BLaER1 (cell line): ENCODE measurements at regions not wholly inside any gene's neighbourhood (a gene's known extent, or its start where the extent isn't known, plus 50 kb on each side); places are given as distances from the start of the nearest gene placed in this dataset.

ENCODE experiments used
- H3K27ac ChIP-seq: shearing (Covaris generic); formaldehyde crosslinking; 2 replicates; pipeline ENCODE4 v1.8.1; 2022
- H3K27me3 ChIP-seq: shearing (Covaris generic); formaldehyde crosslinking; 2 replicates; pipeline ENCODE4 v1.8.1; 2022
- H3K36me3 ChIP-seq: shearing (Covaris generic); formaldehyde crosslinking; 2 replicates; pipeline ENCODE4 v1.8.1; 2022
- H3K4me1 ChIP-seq: shearing (Covaris generic); formaldehyde crosslinking; 2 replicates; pipeline ENCODE4 v1.8.1; 2022
- H3K4me2 ChIP-seq: shearing (Covaris generic); formaldehyde crosslinking; 2 replicates; pipeline ENCODE4 v1.8.1; 2022
- H3K4me3 ChIP-seq: shearing (Covaris generic); formaldehyde crosslinking; 2 replicates; pipeline ENCODE4 v1.8.1; 2022
- H3K9ac ChIP-seq: shearing (Covaris generic); formaldehyde crosslinking; 2 replicates; pipeline ENCODE4 v1.8.1; 2022
- H3K9me3 ChIP-seq: shearing (Covaris generic); formaldehyde crosslinking; 2 replicates; pipeline ENCODE4 v1.8.1; 2022
- H4K20me1 ChIP-seq: shearing (Covaris generic); formaldehyde crosslinking; 2 replicates; pipeline ENCODE4 v1.8.1; 2022
- Cebpa-rat ChIP-seq: shearing (Covaris generic); IDR thresholded peaks from 2 replicates; pipeline ENCODE4 v1.8.1; 2022

DNA sequence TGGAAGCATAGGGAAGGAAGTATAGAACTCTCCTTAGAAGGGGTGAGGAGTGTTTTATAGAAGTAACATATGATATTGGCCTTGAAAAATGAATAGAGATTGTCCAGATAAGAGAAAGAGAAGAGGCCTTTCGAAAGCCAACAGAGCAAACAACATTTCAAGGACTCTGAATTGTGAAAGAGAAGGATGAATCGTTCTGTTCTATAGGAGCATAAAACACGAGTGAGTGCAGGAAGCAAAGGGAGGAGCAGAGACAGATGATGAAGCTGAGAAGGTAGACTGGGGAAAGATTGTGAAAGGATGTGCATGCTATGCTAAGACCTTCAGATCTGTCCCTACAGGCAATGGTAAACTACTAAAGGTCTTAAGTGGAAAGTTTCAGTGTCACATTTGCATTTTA is 271.0 kb downstream of the TMEM161B start:
- TF ChIP-seq Cebpa-rat = no peak
- Histone ChIP-seq H3K27ac (no peak overlapping the region), H3K9ac (no peak overlapping the region), H3K4me1 (no peaks in the 10 kb centered on the region), H3K27me3 (no peaks in the 10 kb centered on the region), H3K36me3 (no peaks in the 10 kb centered on the region), H3K9me3 (no peaks in the 10 kb centered on the region), H4K20me1 (no peaks in the 10 kb centered on the region), H3K4me2 (no peak overlapping the region), H3K4me3 (no peak overlapping the region)

DNA sequence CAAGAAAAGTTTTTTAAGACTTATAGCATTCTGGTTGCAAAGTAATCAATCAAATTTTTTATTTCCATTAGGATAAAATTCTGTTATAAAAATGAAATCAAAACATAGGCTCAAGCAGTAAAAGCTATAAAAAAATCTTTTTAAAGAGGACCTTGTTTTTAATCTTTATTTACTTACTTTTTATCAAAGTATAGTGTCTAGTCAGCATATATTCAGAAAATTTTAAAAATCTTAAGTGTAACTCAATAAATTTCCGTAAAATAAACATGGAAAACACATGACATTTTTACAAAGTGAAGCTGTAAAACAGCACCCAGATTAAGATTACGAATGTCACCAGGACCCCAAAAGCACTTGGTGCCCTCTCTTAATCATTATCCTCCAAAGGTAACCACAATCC is 302.4 kb downstream of the TMEM161B start:
- H3K27ac ChIP-seq = no peak overlapping the region
- H4K20me1 ChIP-seq = no peaks in the 10 kb centered on the region
- no peak overlapping the region for H3K4me3 ChIP-seq
- H3K4me2 ChIP-seq = no peak overlapping the region
- no peak for TF ChIP-seq Cebpa-rat
- no peaks in the 10 kb centered on the region for H3K4me1 ChIP-seq
- H3K9ac ChIP-seq = no peak overlapping the region
- H3K9me3 ChIP-seq = no peaks in the 10 kb centered on the region
- H3K27me3 ChIP-seq = no peaks in the 10 kb centered on the region
- H3K36me3 ChIP-seq = no peaks in the 10 kb centered on the region

DNA sequence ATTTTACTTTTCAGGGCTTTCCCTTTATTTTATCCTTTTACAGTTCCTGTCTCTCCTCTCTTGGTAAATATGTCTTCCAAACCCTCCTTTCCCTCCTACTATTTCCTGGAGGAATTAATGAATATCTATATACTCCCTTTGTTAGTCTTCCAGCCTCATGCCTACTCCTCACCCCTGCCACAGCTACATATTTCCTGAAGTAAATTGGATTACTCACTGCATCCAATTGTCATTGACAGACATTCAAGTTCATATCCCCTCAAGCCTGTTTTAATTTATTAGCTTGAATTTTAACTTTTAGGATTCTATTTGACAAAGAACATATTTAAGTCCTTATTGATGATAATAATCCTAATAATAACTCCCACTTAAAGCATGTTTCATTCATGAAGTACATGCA is 314.5 kb downstream of the TMEM161B start:
- H3K4me1 ChIP-seq = no peaks in the 10 kb centered on the region
- H3K27ac ChIP-seq = no peak overlapping the region
- H3K27me3 ChIP-seq = no peaks in the 10 kb centered on the region
- TF ChIP-seq Cebpa-rat = no peak
- no peaks in the 10 kb centered on the region for H3K36me3 ChIP-seq
- H3K4me3 ChIP-seq = no peak overlapping the region
- H4K20me1 ChIP-seq = no peaks in the 10 kb centered on the region
- H3K9me3 ChIP-seq = no peaks in the 10 kb centered on the region
- H3K4me2 ChIP-seq = no peak overlapping the region
- no peak overlapping the region for H3K9ac ChIP-seq

DNA sequence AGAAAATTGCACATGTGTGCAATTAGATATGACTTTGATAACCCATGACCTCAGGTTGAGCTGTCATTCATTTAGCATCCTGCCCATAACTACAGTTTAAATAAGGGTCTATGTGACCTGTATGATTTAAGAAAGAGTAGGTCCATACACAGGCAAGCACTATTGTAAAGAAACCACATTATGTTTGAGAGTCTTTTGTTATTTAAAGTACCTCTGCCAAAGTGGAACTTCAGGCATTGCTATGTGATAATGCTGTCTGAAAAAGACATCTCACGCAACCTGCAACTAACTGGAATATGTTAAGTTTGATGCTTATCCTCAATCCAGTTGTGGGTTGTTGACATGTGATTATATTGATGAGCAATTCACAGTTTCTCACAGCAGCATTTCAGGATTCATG is 317.0 kb downstream of the TMEM161B start:
- Histone ChIP-seq H3K36me3 (no peaks in the 10 kb centered on the region), H3K27me3 (no peaks in the 10 kb centered on the region), H3K4me2 (no peak overlapping the region), H3K9me3 (no peaks in the 10 kb centered on the region), H3K27ac (no peak overlapping the region), H3K4me1 (no peaks in the 10 kb centered on the region), H3K9ac (no peak overlapping the region), H4K20me1 (no peaks in the 10 kb centered on the region), H3K4me3 (no peak overlapping the region)
- no peak for TF ChIP-seq Cebpa-rat

DNA sequence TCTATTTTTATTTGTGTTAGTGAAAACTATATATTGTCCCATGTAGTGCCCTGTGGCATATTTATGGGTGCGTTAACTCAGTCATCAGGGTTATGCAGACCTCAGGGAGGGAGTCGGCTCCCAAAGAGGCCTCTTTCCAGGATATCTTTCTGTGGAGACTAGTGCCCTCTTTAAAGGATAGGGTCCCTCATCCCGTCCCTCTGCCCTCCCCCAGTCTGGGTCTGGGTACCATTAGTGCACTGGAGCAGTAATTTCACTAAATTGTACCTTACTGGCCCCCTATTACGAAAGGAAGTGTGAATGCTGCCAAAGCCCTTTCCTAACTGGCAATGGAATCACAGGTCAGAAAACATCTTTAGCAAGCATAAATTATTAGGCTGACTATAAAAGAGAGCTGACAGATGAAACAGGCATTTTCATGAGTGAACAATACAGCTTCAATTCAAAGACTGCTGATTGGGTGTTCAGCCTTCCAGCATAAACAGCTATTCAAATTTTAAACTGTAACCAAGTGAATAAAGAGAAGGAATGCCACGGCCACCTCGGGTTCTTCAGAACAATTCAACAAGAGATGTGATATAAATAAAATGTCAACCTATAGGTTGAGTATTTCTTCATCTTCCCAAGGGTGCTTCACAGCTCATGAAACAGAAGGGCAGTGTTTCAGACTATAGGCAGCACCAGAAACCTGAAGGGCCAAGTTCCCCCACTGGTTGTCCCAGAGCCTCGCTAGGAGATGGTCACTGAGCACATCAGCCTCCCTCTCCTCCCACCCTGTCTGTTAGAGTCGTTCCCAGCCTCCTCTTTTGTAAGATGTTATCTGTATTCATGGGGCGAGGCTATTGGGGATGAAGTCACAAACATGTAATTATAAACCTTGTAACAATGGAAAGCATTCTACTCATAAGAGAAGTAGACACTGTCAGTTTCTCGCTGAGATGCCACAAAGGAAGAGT is 318.7 kb downstream of the TMEM161B start:
- H3K27me3 ChIP-seq = no peaks in the 10 kb centered on the region
- H3K36me3 ChIP-seq = no peaks in the 10 kb centered on the region
- H3K4me3 ChIP-seq = no peak overlapping the region
- no peaks in the 10 kb centered on the region for H3K9me3 ChIP-seq
- TF ChIP-seq Cebpa-rat = no peak
- no peak overlapping the region for H3K27ac ChIP-seq
- no peak overlapping the region for H3K4me2 ChIP-seq
- no peaks in the 10 kb centered on the region for H4K20me1 ChIP-seq
- no peak overlapping the region for H3K9ac ChIP-seq
- H3K4me1 ChIP-seq = no peaks in the 10 kb centered on the region

DNA sequence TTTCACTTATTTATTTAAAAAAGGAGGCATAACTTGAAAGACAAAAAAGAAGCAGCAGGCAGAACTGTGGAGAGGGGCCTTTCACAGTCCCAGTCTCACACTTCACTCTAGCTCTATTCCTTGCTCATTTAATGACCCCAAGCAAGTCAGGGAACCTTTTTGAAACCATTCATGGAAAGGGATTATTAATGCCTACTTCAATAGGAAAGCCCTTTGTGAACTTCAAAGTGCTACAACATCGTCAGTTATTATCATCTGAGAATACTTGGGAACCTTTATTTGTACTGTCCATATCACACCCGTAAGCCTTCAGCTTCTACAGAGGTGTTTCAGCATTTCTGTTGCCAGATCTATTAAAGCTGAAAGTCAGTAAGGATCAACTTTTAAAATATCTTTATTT is 320.2 kb downstream of the TMEM161B start:
- H3K4me2 ChIP-seq = no peak overlapping the region
- H3K36me3 ChIP-seq = no peaks in the 10 kb centered on the region
- TF ChIP-seq Cebpa-rat = no peak
- no peak overlapping the region for H3K27ac ChIP-seq
- H3K27me3 ChIP-seq = no peaks in the 10 kb centered on the region
- H3K4me3 ChIP-seq = no peak overlapping the region
- no peaks in the 10 kb centered on the region for H4K20me1 ChIP-seq
- H3K9me3 ChIP-seq = no peaks in the 10 kb centered on the region
- no peak overlapping the region for H3K9ac ChIP-seq
- H3K4me1 ChIP-seq = no peaks in the 10 kb centered on the region

DNA sequence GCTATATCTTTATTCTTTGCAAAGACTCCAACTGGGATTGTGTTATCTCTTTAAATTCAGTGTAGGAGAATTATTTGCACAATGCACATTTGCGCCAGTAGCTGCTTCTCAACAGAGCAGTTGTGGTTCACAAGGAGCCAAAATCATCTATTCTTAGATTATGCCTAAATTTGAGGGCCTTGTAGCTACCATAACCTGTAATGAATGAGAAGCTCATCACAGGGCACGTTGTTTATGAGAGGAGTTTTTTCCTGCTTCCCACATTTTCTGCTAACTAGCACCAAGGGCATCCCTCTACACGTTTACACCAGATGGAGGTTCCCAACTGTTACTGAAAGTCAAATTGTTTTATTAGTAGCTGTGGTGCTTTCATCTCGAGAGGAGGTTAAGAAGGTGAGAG is 322.4 kb downstream of the TMEM161B start:
- Histone ChIP-seq H4K20me1 (no peaks in the 10 kb centered on the region), H3K4me2 (no peak overlapping the region), H3K27ac (no peak overlapping the region), H3K4me1 (no peaks in the 10 kb centered on the region), H3K4me3 (no peak overlapping the region), H3K9ac (no peak overlapping the region), H3K36me3 (no peaks in the 10 kb centered on the region), H3K27me3 (no peaks in the 10 kb centered on the region), H3K9me3 (no peaks in the 10 kb centered on the region)
- TF ChIP-seq Cebpa-rat = no peak

DNA sequence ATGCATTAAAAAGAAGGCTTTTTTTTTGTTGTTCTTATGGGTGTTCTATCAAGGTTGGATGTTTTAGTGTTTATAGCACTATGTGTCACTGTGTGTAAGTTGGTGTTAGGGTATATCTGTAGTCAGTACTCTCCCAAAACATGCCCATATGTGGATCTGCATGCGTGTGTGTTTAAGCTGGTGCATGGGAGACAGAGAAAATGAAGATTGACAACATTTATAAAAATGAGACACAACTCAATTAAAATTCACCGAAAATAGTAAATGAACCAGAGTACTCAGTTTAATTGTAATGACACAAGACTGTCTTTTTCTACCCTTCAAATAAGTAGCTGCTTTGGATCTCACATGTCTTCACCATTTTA is 323.4 kb downstream of the TMEM161B start:
- Histone ChIP-seq H3K36me3 (no peaks in the 10 kb centered on the region), H4K20me1 (no peaks in the 10 kb centered on the region), H3K9ac (no peak overlapping the region), H3K4me3 (no peak overlapping the region), H3K27me3 (no peaks in the 10 kb centered on the region), H3K9me3 (no peaks in the 10 kb centered on the region), H3K4me1 (no peaks in the 10 kb centered on the region), H3K4me2 (no peak overlapping the region), H3K27ac (no peak overlapping the region)
- TF ChIP-seq Cebpa-rat = no peak

DNA sequence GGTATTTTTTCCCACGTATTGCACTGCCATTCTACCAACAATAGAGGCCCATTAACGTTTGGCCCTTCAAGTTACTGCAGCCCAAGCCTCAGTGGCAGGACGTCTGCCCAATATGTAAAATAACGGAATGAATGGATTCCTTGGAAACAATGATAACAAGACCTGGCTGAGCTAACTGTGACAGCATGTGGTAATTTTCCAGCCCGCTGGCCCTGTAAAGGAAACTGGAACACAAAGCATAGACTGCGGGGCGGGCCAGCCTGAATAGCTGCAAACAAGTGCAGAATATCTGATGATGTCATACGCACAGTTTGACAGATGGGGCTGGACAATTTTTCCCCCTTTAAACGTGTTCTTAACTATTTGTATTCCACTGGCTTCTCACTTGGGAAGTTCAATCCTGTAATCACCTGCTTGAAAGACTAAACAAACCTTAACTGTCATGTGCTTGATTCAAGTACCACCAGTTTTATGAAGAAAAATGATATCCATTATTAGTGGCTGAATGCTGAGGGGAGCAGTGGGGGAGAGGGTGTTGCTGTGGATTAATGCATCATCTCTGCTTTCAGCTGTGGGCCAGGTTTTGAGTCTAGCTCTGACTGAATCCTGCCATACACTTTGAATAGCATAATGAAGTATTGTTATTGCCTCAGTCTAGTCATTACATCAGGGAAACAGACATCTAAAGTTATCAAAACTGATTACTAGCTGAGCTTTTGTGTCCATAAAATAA is 323.9 kb downstream of the TMEM161B start:
- Histone ChIP-seq H3K36me3 (no peaks in the 10 kb centered on the region), H4K20me1 (no peaks in the 10 kb centered on the region), H3K9me3 (no peaks in the 10 kb centered on the region), H3K4me1 (no peaks in the 10 kb centered on the region), H3K27ac (no peak overlapping the region), H3K4me3 (no peak overlapping the region), H3K27me3 (no peaks in the 10 kb centered on the region), H3K9ac (no peak overlapping the region), H3K4me2 (no peak overlapping the region)
- TF ChIP-seq Cebpa-rat = no peak

DNA sequence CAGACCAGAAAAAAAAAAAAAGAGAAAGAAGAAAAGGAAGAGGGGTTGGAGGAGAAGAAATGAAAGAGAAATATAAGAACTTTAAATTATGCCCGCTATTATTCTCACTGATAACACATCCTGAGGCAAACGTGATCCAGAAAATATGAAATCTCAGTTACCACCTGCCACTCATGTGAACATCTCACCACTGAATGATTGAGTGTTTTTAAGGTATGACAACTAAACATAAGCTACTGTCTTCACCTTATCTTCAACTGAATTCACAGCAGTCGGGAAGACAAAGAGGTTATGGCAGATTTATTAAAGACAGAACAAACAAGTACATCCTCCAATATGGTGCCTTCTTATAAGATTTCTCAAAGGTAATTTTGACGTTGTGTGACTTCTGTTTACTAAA is 327.9 kb downstream of the TMEM161B start:
- TF ChIP-seq Cebpa-rat = no peak
- Histone ChIP-seq H3K9me3 (no peaks in the 10 kb centered on the region), H3K36me3 (no peaks in the 10 kb centered on the region), H3K4me1 (no peaks in the 10 kb centered on the region), H3K27me3 (no peaks in the 10 kb centered on the region), H3K4me3 (no peak overlapping the region), H3K27ac (no peak overlapping the region), H4K20me1 (no peaks in the 10 kb centered on the region), H3K9ac (no peak overlapping the region), H3K4me2 (no peak overlapping the region)
